ENCODE measurements at regions not wholly inside any gene's neighbourhood (a gene's known extent, or its start where the extent isn't known, plus 50 kb on each side); places are given as distances from the start of the nearest gene placed in this dataset.

- Histone ChIP-seq H2AFZ (ENCODE audit: low read depth, low read length, poor library complexity, severe bottlenecking) (no peak overlapping the region), H3K36me3 (ENCODE audit: control insufficient read depth in 1 of 2, insufficient read depth in 2 of 2, low read length in 2 of 2) (no peaks in the 10 kb centered on the region), H3K79me2 (ENCODE audit: insufficient read depth, low read length) (no peaks in the 10 kb centered on the region), H3K4me2 (ENCODE audit: low read length) (no peak overlapping the region), H3K9me2 (ENCODE audit: insufficient read depth) (no peaks in the 10 kb centered on the region), H3K27ac (ENCODE audit: low read depth, low read length) (no peak overlapping the region), H3K9me3 (ENCODE audit: control insufficient read depth in 1 of 2, insufficient read depth in 1 of 2, low read depth in 1 of 2, low read length in 2 of 2) (no peaks in the 10 kb centered on the region), H3K4me1 (ENCODE audit: control insufficient read depth in 1 of 2, insufficient read depth in 2 of 2, low read length in 2 of 2) (no peaks in the 10 kb centered on the region), H3K9ac (ENCODE audit: low read length) (no peak overlapping the region), H3K4me3 (replicated peaks in 1 of 2; ENCODE audit: low read depth in 1 of 2, low read length in 2 of 2) (no peak overlapping the region), H3K27me3 (ENCODE audit: insufficient read depth, low read length) (peaks cover 21% of the 10 kb centered on the region; the same call in 1 of the 2 replicates), H4K20me1 (ENCODE audit: insufficient read depth) (no peaks in the 10 kb centered on the region)
- TF ChIP-seq EGR1 (IDR thresholded peaks at IDR 0.05; ENCODE audit: low read depth) = no peak
- no peak for TF ChIP-seq CBX3 (IDR thresholded peaks at IDR 0.05; ENCODE audit: low read depth)
- TF ChIP-seq, protein P1, sequence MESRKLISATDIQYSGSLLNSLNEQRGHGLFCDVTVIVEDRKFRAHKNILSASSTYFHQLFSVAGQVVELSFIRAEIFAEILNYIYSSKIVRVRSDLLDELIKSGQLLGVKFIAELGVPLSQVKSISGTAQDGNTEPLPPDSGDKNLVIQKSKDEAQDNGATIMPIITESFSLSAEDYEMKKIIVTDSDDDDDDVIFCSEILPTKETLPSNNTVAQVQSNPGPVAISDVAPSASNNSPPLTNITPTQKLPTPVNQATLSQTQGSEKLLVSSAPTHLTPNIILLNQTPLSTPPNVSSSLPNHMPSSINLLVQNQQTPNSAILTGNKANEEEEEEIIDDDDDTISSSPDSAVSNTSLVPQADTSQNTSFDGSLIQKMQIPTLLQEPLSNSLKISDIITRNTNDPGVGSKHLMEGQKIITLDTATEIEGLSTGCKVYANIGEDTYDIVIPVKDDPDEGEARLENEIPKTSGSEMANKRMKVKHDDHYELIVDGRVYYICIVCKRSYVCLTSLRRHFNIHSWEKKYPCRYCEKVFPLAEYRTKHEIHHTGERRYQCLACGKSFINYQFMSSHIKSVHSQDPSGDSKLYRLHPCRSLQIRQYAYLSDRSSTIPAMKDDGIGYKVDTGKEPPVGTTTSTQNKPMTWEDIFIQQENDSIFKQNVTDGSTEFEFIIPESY (IDR thresholded peaks at IDR 0.05; ENCODE audit: extremely low read depth, insufficient replicate concordance, low read length) = no peak
- TF ChIP-seq POLR2A (IDR thresholded peaks at IDR 0.05; ENCODE audit: borderline replicate concordance, extremely low read depth, insufficient read depth, insufficient read length) = no peak
- TF ChIP-seq ZNF274 (IDR thresholded peaks at IDR 0.05; ENCODE audit: low read depth, low read length) = no peak
- TF ChIP-seq POLR2AphosphoS5 (IDR thresholded peaks at IDR 0.05; ENCODE audit: low read depth, low read length) = no peak
- TF ChIP-seq SRF (IDR thresholded peaks at IDR 0.05; ENCODE audit: low read depth) = no peak
- no peak for TF ChIP-seq ZFX (IDR thresholded peaks at IDR 0.05)
- TF ChIP-seq JUND (IDR thresholded peaks at IDR 0.05) = no peak
- no peak for TF ChIP-seq TCF7L2 (IDR thresholded peaks at IDR 0.05; ENCODE audit: borderline replicate concordance, extremely low read depth, insufficient read depth, insufficient read length)
- no peak for TF ChIP-seq ELF1 (IDR thresholded peaks at IDR 0.05; ENCODE audit: borderline replicate concordance, low read depth)
- intact Hi-C loops (cut with micrococcal nuclease) = no loop called here
- ChIA-PET CTCF (no interaction called here), RAD21 (ENCODE audit: low non-redundant PET in 1 of 2, low total read pairs in 2 of 2, uncharacterized antibody in 2 of 2, unreplicated experiment in 2 of 2) (no interaction called here), POLR2A (no interaction called here)
- ATAC-seq (no peak), DNase-seq (ENCODE audit: low read depth, low spot score) (no peak)
- BruUV-seq (replicated peaks) = no TSS peak
These were observed 82.1 kb downstream of the METRNL start for GRCh38 chr17:83161298-83162034.
